Uterus (tissue), 2 donors: ENCODE measurements at regions not wholly inside any gene's neighbourhood (a gene's known extent, or its start where the extent isn't known, plus 50 kb on each side); places are given as distances from the start of the nearest gene placed in this dataset.

Source experiments
- POLR2A ChIP-seq, 2 donors: fragments of 450-650 bp; IDR thresholded peaks; one replicate each; pipeline ENCODE4 v1.6.1; 2016; ENCODE audit warnings: antibody characterized with exemption in 2 of 2, mild to moderate bottlenecking in 1 of 2, moderate library complexity in 1 of 2
- TF ChIP-seq, protein P1 (sequence below), 4 experiments: fragments of 200-600 bp in 2 of 4; fragments of 450-650 bp in 2 of 4; sonication (generic) in 2 of 4; IDR thresholded peaks; one replicate each; pipeline ENCODE4 v1.5.1; 2016 to 2019; ENCODE audit warnings: antibody characterized with exemption in 4 of 4, mild to moderate bottlenecking in 2 of 4, moderate library complexity in 1 of 4

DNA sequence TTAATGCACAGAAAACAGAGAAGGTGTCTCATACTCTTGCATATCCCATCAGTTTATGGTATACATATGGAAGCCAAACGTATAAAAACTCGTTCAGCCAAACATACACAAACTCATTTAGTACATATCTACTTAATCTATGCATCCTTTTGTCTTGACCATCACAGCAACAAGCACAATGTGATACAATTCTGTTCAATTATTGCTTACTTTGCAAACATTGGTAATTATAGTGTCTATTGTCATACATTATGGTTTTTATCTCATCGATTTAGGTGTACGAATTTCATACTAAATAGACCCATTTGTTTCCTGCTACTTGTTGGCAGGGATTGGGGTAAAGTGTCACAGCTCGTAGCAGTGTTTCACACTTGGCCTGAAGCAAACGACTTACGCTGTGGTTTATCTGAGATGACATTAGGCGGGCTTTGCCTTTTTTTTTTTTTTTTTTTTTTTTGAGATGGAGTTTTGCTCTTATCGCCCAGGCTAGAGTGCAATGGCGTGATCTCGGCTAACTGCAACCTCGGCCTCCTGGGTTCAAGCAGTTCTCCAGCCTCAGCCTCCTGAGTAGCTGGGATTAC, 425.9 kb upstream of the JARID2 start:
- TF ChIP-seq, protein P1, sequence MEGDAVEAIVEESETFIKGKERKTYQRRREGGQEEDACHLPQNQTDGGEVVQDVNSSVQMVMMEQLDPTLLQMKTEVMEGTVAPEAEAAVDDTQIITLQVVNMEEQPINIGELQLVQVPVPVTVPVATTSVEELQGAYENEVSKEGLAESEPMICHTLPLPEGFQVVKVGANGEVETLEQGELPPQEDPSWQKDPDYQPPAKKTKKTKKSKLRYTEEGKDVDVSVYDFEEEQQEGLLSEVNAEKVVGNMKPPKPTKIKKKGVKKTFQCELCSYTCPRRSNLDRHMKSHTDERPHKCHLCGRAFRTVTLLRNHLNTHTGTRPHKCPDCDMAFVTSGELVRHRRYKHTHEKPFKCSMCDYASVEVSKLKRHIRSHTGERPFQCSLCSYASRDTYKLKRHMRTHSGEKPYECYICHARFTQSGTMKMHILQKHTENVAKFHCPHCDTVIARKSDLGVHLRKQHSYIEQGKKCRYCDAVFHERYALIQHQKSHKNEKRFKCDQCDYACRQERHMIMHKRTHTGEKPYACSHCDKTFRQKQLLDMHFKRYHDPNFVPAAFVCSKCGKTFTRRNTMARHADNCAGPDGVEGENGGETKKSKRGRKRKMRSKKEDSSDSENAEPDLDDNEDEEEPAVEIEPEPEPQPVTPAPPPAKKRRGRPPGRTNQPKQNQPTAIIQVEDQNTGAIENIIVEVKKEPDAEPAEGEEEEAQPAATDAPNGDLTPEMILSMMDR (IDR thresholded peaks at IDR 0.05): no peak
- no peak for TF ChIP-seq POLR2A (IDR thresholded peaks at IDR 0.05)
